Lower leg skin (tissue), 4 donors: ENCODE measurements at regions not wholly inside any gene's neighbourhood (a gene's known extent, or its start where the extent isn't known, plus 50 kb on each side); places are given as distances from the start of the nearest gene placed in this dataset.

ENCODE experiments used
- DNase-seq, 2 donors: peaks; one replicate each; pipeline ENCODE4 v3.0.0-alpha.2; 2019; ENCODE audit warnings: low spot score in 2 of 2
- H3K4me3 ChIP-seq: fragments of 200-600 bp; sonication (generic); 2 replicates; pipeline ENCODE4 v1.5.1; 2017; ENCODE audit warnings: mild to moderate bottlenecking, low read depth; ENCODE audit not compliant: poor library complexity, severe bottlenecking
- CTCF ChIP-seq, 3 donors: fragments of 450-650 bp; IDR thresholded peaks; one replicate each; pipeline ENCODE4 v1.5.1; 2016; ENCODE audit warnings: antibody characterized with exemption in 3 of 3, mild to moderate bottlenecking in 3 of 3, moderate library complexity in 2 of 3
- POLR2A ChIP-seq, 2 donors: fragments of 450-650 bp; IDR thresholded peaks; one replicate each; pipeline ENCODE4 v1.6.1; 2016 to 2017; ENCODE audit warnings: antibody characterized with exemption in 2 of 2, mild to moderate bottlenecking in 1 of 2, moderate library complexity in 1 of 2
- WGBS, 2 donors: methylation state at CpG; one replicate each; pipeline ENCODE4 v1.1.5; 2018; 5-methylcytosine and 5-hydroxymethylcytosine counted together
- intact Hi-C: fragments of 100-400 bp; cut with DNase I; formaldehyde crosslinking; loops from one replicate; pipeline ENCODE4 v1.15.0; 2023; ENCODE audit warnings: low total_unique reads

- no peak overlapping the region for H3K4me3 ChIP-seq
- no peak for DNase-seq
- intact Hi-C loops = no loop called here
- WGBS, 2 donors = 85 to 93% methylated on average over 7 of the region's 8 CpGs
- TF ChIP-seq CTCF (IDR thresholded peaks at IDR 0.05) = no peak
- TF ChIP-seq POLR2A (IDR thresholded peaks at IDR 0.05) = no peak
Measured at GRCh38 chr18:60740313-60740712, 367.7 kb upstream of the MC4R start.

GRCh38 chr18:60746491-60746890 lies 373.9 kb upstream of the MC4R start:
- DNase-seq = no peak
- H3K4me3 ChIP-seq = no peak overlapping the region
- intact Hi-C loops = no loop called here
- TF ChIP-seq POLR2A (IDR thresholded peaks at IDR 0.05) (no peak), CTCF (IDR thresholded peaks at IDR 0.05) (no peak)

- no peak for DNase-seq
- H3K4me3 ChIP-seq = no peak overlapping the region
- TF ChIP-seq CTCF (IDR thresholded peaks at IDR 0.05) = no peak
- TF ChIP-seq POLR2A (IDR thresholded peaks at IDR 0.05) = no peak
- intact Hi-C loops = no loop called here
Measured at GRCh38 chr18:60746919-60747318, 374.3 kb upstream of the MC4R start.

- DNase-seq = no peak
- intact Hi-C loops = no loop called here
- H3K4me3 ChIP-seq = no peak overlapping the region
- WGBS, 2 donors = 43 to 45% methylated on average over 3 of the region's 3 CpGs
- TF ChIP-seq POLR2A (IDR thresholded peaks at IDR 0.05) (no peak), CTCF (IDR thresholded peaks at IDR 0.05) (no peak)
Measured at GRCh38 chr18:60753753-60754152, 381.2 kb upstream of the MC4R start.

GRCh38 chr18:60754413-60755009 lies 381.9 kb upstream of the MC4R start:
- intact Hi-C loops = no loop called here
- WGBS, 2 donors = 48 to 52% methylated on average over 4 of the region's 4 CpGs
- H3K4me3 ChIP-seq = no peak overlapping the region
- no peak for TF ChIP-seq CTCF (IDR thresholded peaks at IDR 0.05)
- no peak for TF ChIP-seq POLR2A (IDR thresholded peaks at IDR 0.05)
- no peak for DNase-seq

- TF ChIP-seq CTCF (IDR thresholded peaks at IDR 0.05) (no peak), POLR2A (IDR thresholded peaks at IDR 0.05) (no peak)
- intact Hi-C loops = no loop called here
Measured at GRCh38 chr18:60755134-60755533, 382.6 kb upstream of the MC4R start.

More at GRCh38 chr18:60755134-60755533, 382.6 kb upstream of the MC4R start:
- DNase-seq = no peak
- 64 to 75% methylated on average over 5 of the region's 5 CpGs for WGBS, 2 donors
- no peak overlapping the region for H3K4me3 ChIP-seq
